Adrenal gland (tissue), 9 donors: ENCODE measurements at regions not wholly inside any gene's neighbourhood (a gene's known extent, or its start where the extent isn't known, plus 50 kb on each side); places are given as distances from the start of the nearest gene placed in this dataset.

Experiments
- DNase-seq, 7 donors: peaks; one replicate each; pipeline ENCODE4 v3.0.0-alpha.2; 2019 to 2020
- H3K27ac ChIP-seq, 5 donors: fragments of 200-600 bp; sonication (generic) in 4 of 5; 1 replicate in 3 of 5; 2 replicates in 2 of 5; pipeline versions ENCODE4 v1.5.1 to v1.8.0; 2016 to 2020; ENCODE audit warnings: mild to moderate bottlenecking in 1 of 5
- H3K27me3 ChIP-seq: fragments of 200-600 bp; 2 replicates; pipeline ENCODE4 v1.8.0; 2021
- H3K36me3 ChIP-seq, 2 donors: fragments of 200-600 bp; replicated peaks in 1 of 2; 1 replicate in 1 of 2; 2 replicates in 1 of 2; pipeline versions ENCODE4 v1.5.1 to v1.8.0; 2018 to 2022
- H3K4me1 ChIP-seq, 2 donors: fragments of 200-600 bp; replicated peaks in 1 of 2; 1 replicate in 1 of 2; 2 replicates in 1 of 2; pipeline versions ENCODE4 v1.5.1 to v1.8.0; 2018 to 2021
- H3K4me3 ChIP-seq, 4 donors: fragments of 200-600 bp; sonication (generic) in 3 of 4; one replicate each; pipeline ENCODE4 v1.5.1; 2016 to 2018
- H3K9me3 ChIP-seq, 3 donors: fragments of 200-600 bp; sonication (generic) in 1 of 3; replicated peaks in 1 of 3; 1 replicate in 2 of 3; 2 replicates in 1 of 3; pipeline versions ENCODE4 v1.5.1 to v1.8.0; 2016 to 2021
- POLR2A ChIP-seq, 2 donors: fragments of 450-650 bp; IDR thresholded peaks; one replicate each; pipeline ENCODE4 v1.6.1; 2017; ENCODE audit warnings: antibody characterized with exemption in 2 of 2, mild to moderate bottlenecking in 2 of 2, moderate library complexity in 1 of 2
- WGBS, 4 donors: extraction: QIAGEN DNeasy Blood & Tissue Kit in 2 of 4; methylation state at CpG; one replicate each; pipeline versions ENCODE4 v1.1.5 to v1.1.7; 2013 to 2017; 5-methylcytosine and 5-hydroxymethylcytosine counted together
- intact Hi-C, 2 donors: fragments of 100-400 bp; cut with DNase I; formaldehyde crosslinking; loops; one replicate each; pipeline versions ENCODE4 v1.14.1 to v1.15.0; 2022 to 2023
- TF ChIP-seq, protein P1 (sequence below), 6 experiments: fragments of 450-650 bp in 4 of 6; fragments of 200-600 bp in 2 of 6; sonication (generic) in 1 of 6; IDR thresholded peaks; 1 replicate in 5 of 6; 2 replicates in 1 of 6; pipeline versions ENCODE4 v1.5.1 to v1.8.0; 2016 to 2021; ENCODE audit warnings: antibody characterized with exemption in 6 of 6, mild to moderate bottlenecking in 2 of 6, moderate library complexity in 1 of 6
- donor health status: healthy with polysubstance abuse.
- donor health status: Bipolar disorder and iron deficiency.
- donor health status: DM: yes; HTN: yes; CAD: no.
- donor health status: DM: no; HTN: no; CAD: no.
- donor health status: DM: no; HTN: no; CAD: no.

DNA sequence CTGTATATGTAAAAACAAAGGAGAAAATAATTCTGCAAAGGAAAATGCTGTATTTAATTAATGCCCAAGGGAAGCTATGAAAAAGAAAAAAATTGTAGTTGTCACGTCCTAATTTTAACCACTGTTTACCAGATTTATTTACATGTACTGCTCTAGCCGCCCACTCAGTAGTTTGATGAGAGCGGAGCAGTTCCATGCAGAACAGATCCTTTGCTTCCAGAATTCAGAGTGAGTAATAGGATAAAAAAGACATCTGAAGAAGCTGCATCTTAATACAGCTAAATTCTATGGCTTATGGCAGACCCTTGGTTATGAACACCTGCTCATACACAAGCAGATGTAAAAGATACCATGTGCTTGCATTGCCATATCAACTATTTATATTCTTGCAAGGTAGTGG, 287.0 kb downstream of the GASK1B start:
- Histone ChIP-seq H3K4me1 (no peaks in the 10 kb centered on the region), H3K27ac (no peak overlapping the region), H3K27me3 (no peaks in the 10 kb centered on the region), H3K36me3 (no peaks in the 10 kb centered on the region), H3K4me3 (no peak overlapping the region), H3K9me3 (no peaks in the 10 kb centered on the region)
- DNase-seq: no peak
- intact Hi-C loops: no loop called here
- WGBS, 4 donors: 46 to 59% (median 51%) methylated on average over 3 of the region's 3 CpGs
- no peak for TF ChIP-seq POLR2A (IDR thresholded peaks at IDR 0.05)
- TF ChIP-seq, protein P1, sequence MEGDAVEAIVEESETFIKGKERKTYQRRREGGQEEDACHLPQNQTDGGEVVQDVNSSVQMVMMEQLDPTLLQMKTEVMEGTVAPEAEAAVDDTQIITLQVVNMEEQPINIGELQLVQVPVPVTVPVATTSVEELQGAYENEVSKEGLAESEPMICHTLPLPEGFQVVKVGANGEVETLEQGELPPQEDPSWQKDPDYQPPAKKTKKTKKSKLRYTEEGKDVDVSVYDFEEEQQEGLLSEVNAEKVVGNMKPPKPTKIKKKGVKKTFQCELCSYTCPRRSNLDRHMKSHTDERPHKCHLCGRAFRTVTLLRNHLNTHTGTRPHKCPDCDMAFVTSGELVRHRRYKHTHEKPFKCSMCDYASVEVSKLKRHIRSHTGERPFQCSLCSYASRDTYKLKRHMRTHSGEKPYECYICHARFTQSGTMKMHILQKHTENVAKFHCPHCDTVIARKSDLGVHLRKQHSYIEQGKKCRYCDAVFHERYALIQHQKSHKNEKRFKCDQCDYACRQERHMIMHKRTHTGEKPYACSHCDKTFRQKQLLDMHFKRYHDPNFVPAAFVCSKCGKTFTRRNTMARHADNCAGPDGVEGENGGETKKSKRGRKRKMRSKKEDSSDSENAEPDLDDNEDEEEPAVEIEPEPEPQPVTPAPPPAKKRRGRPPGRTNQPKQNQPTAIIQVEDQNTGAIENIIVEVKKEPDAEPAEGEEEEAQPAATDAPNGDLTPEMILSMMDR (IDR thresholded peaks at IDR 0.05): no peak

- no peaks in the 10 kb centered on the region for H3K27me3 ChIP-seq
- no peaks in the 10 kb centered on the region for H3K36me3 ChIP-seq
- H3K4me1 ChIP-seq: no peaks in the 10 kb centered on the region
- no peak overlapping the region for H3K27ac ChIP-seq
- H3K9me3 ChIP-seq: no peaks in the 10 kb centered on the region
- no peak for DNase-seq
- TF ChIP-seq, protein P1 (IDR thresholded peaks at IDR 0.05): no peak
- no peak for TF ChIP-seq POLR2A (IDR thresholded peaks at IDR 0.05)
- no peak overlapping the region for H3K4me3 ChIP-seq
- intact Hi-C loops: no loop called here
These were observed 289.9 kb downstream of the GASK1B start for GRCh38 chr4:157882901-157883300.

- Histone ChIP-seq H3K4me1 (no peaks in the 10 kb centered on the region), H3K36me3 (no peaks in the 10 kb centered on the region), H3K9me3 (no peaks in the 10 kb centered on the region), H3K27ac (no peak overlapping the region), H3K27me3 (no peaks in the 10 kb centered on the region), H3K4me3 (no peak overlapping the region)
- TF ChIP-seq, protein P1 (IDR thresholded peaks at IDR 0.05): no peak
- TF ChIP-seq POLR2A (IDR thresholded peaks at IDR 0.05): no peak
- no peak for DNase-seq
- 75 to 83% (median 81%) methylated on average over 2 of the region's 2 CpGs for WGBS, 4 donors
- intact Hi-C loops: no loop called here
These were observed 292.1 kb downstream of the GASK1B start for GRCh38 chr4:157880761-157881160.

GRCh38 chr4:157854819-157855218, 318.0 kb downstream of the GASK1B start:
- H3K4me1 ChIP-seq: no peaks in the 10 kb centered on the region
- H3K36me3 ChIP-seq: no peaks in the 10 kb centered on the region
- DNase-seq: no peak
- H3K27me3 ChIP-seq: no peaks in the 10 kb centered on the region
- no peak overlapping the region for H3K4me3 ChIP-seq
- no peak for TF ChIP-seq POLR2A (IDR thresholded peaks at IDR 0.05)
- TF ChIP-seq, protein P1 (IDR thresholded peaks at IDR 0.05): no peak
- H3K9me3 ChIP-seq: no peaks in the 10 kb centered on the region
- H3K27ac ChIP-seq: no peak overlapping the region
- WGBS, 4 donors: 89 to 91% (median 90%) methylated on average over 5 of the region's 5 CpGs
- intact Hi-C loops: no loop called here
